Endodermal cell (in vitro differentiated cells): ENCODE measurements at regions not wholly inside any gene's neighbourhood (a gene's known extent, or its start where the extent isn't known, plus 50 kb on each side); places are given as distances from the start of the nearest gene placed in this dataset.
A peak's percentile ranks its signal among the peaks of the same experiment; 100 is the strongest.

Source experiments
- DNase-seq: peaks from one replicate; pipeline ENCODE4 v3.0.0-alpha.2; 2017
- H3K27ac ChIP-seq: 2 replicates; pipeline ENCODE4 v1.5.1; 2013; ENCODE audit warnings: mild to moderate bottlenecking, low read depth, low read length, moderate library complexity
- H3K27me3 ChIP-seq: 2 replicates; pipeline ENCODE4 v1.6.1; 2013; ENCODE audit warnings: mild to moderate bottlenecking, low read length, moderate library complexity; ENCODE audit not compliant: insufficient read depth, control insufficient read depth, poor library complexity, severe bottlenecking
- H3K36me3 ChIP-seq: 2 replicates; pipeline ENCODE4 v1.7.0; 2013; ENCODE audit warnings: mild to moderate bottlenecking, low read length, moderate library complexity; ENCODE audit not compliant: control insufficient read depth, insufficient read depth
- H3K4me1 ChIP-seq: one replicate; pipeline ENCODE4 v1.7.0; 2013; ENCODE audit warnings: low read length; ENCODE audit not compliant: control insufficient read depth, insufficient read depth
- H3K4me3 ChIP-seq: 2 replicates; pipeline ENCODE4 v1.5.1; 2013; ENCODE audit warnings: mild to moderate bottlenecking, low read length, moderate library complexity
- H3K9ac ChIP-seq: 2 replicates; pipeline ENCODE4 v1.6.1; 2013; ENCODE audit warnings: mild to moderate bottlenecking, low read length, moderate library complexity; ENCODE audit not compliant: poor library complexity, severe bottlenecking; ENCODE audit errors: extremely low read depth
- H3K9me3 ChIP-seq: 2 replicates; pipeline ENCODE4 v1.6.1; 2013; ENCODE audit warnings: mild to moderate bottlenecking, low read length, moderate library complexity; ENCODE audit not compliant: control insufficient read depth
- H3K27ac Mint-ChIP-seq: 2 replicates; pipeline ENCODE4 v1.8.0; 2020; ENCODE audit warnings: mixed read lengths
- H3K27me3 Mint-ChIP-seq: 2 replicates; pipeline ENCODE4 v1.8.0; 2021; ENCODE audit warnings: mild to moderate bottlenecking, mixed read lengths; ENCODE audit not compliant: insufficient read depth
- H3K36me3 Mint-ChIP-seq: 2 replicates; pipeline ENCODE4 v1.8.0; 2020; ENCODE audit warnings: low read depth, mixed read lengths
- H3K4me1 Mint-ChIP-seq: 2 replicates; pipeline ENCODE4 v1.8.0; 2020; ENCODE audit warnings: mixed read lengths
- H3K4me3 Mint-ChIP-seq: 2 replicates; pipeline ENCODE4 v1.8.0; 2020; ENCODE audit warnings: mild to moderate bottlenecking, moderate library complexity, mixed read lengths
- H3K9me3 Mint-ChIP-seq: 2 replicates; pipeline ENCODE4 v1.8.0; 2020; ENCODE audit warnings: mild to moderate bottlenecking, mixed read lengths
- CTCF ChIP-seq: fragments of 200-600 bp; sonication (generic); conservative IDR thresholded peaks from 2 replicates; pipeline ENCODE4 v1.5.0; 2021; ENCODE audit warnings: antibody characterized with exemption, mild to moderate bottlenecking
- WGBS, 2 experiments: methylation state at CpG; one replicate each; pipeline versions ENCODE4 v1.1.5 to v1.1.7; 2013; ENCODE audit warnings: missing lambda C conversion rate in 2 of 2, mixed read lengths in 1 of 2; ENCODE audit not compliant: insufficient coverage in 1 of 2, insufficient read length in 1 of 2; 5-methylcytosine and 5-hydroxymethylcytosine counted together

DNA sequence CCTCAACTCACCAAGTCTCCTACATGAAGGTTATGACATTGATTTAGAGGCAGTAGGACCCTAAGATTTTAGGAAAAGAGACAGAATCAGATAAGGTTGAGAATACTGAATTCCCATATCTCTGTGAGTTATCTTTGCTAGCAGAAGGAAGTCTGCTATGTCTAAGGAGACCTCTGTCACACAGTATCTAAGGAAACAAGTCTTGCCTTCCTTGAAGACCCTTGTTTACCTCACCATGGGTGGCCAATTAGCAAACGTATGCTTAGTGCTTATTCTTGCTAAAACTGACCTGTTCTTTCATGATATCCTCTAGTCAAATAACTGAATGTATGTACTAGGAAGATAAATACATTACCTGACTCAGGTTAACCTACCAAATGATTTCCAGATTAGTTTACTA lies 855.4 kb upstream of the SLITRK1 start:
- Mint-ChIP-seq H3K27ac (no peak overlapping the region), H3K4me3 (no peak overlapping the region), H3K36me3 (no peaks in the 10 kb centered on the region), H3K27me3 (no peaks in the 10 kb centered on the region), H3K9me3 (no peaks in the 10 kb centered on the region), H3K4me1 (peaks cover 20% of the 10 kb centered on the region)
- no peak overlapping the region for H3K9ac ChIP-seq
- no peaks in the 10 kb centered on the region for H3K9me3 ChIP-seq
- H3K4me1 ChIP-seq, result peaks cover 4% of the 10 kb centered on the region
- H3K36me3 ChIP-seq, result no peaks in the 10 kb centered on the region
- no peaks in the 10 kb centered on the region for H3K27me3 ChIP-seq
- peak overlapping the region; percentile 2 for H3K4me3 ChIP-seq
- 25% methylated on average over 1 of the region's 1 CpG; no CpG with 5 or more reads in 1 of the 2 experiments for WGBS, 2 experiments
- no peak overlapping the region for H3K27ac ChIP-seq
- DNase-seq, result peak; percentile 58
- no peak for TF ChIP-seq CTCF

DNA sequence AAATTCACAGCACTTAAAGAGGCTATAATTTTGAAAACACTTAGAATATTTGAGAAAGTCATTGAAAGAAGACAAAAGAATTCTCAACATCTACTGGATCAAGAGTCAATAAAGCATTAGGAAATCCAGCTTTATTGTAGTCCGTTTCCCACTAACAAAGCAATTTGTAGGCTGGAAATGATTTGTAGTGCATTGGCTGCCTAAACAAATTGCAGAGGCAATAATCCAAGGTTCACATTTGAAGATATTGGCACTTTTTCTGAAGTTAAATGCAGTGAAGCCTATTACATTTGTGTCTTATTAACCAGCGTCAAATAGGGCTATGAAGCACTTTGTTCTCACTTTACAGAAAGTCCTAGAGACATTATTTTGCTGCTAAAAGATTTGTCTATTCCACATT lies 848.1 kb upstream of the SLITRK1 start:
- Histone ChIP-seq H3K27ac (no peak overlapping the region), H3K36me3 (no peaks in the 10 kb centered on the region), H3K9ac (no peak overlapping the region), H3K4me3 (no peak overlapping the region), H3K9me3 (no peaks in the 10 kb centered on the region), H3K4me1 (no peaks in the 10 kb centered on the region), H3K27me3 (no peaks in the 10 kb centered on the region)
- no peaks in the 10 kb centered on the region for H3K36me3 Mint-ChIP-seq
- WGBS, 2 experiments, result 88% methylated on average over 2 of the region's 2 CpGs; no CpG with 5 or more reads in 1 of the 2 experiments
- no peaks in the 10 kb centered on the region for H3K27me3 Mint-ChIP-seq
- H3K4me1 Mint-ChIP-seq, result peaks cover 9% of the 10 kb centered on the region
- no peak for TF ChIP-seq CTCF
- no peak for DNase-seq
- H3K4me3 Mint-ChIP-seq, result no peak overlapping the region
- no peak overlapping the region for H3K27ac Mint-ChIP-seq
- H3K9me3 Mint-ChIP-seq, result peaks cover 2% of the 10 kb centered on the region

DNA sequence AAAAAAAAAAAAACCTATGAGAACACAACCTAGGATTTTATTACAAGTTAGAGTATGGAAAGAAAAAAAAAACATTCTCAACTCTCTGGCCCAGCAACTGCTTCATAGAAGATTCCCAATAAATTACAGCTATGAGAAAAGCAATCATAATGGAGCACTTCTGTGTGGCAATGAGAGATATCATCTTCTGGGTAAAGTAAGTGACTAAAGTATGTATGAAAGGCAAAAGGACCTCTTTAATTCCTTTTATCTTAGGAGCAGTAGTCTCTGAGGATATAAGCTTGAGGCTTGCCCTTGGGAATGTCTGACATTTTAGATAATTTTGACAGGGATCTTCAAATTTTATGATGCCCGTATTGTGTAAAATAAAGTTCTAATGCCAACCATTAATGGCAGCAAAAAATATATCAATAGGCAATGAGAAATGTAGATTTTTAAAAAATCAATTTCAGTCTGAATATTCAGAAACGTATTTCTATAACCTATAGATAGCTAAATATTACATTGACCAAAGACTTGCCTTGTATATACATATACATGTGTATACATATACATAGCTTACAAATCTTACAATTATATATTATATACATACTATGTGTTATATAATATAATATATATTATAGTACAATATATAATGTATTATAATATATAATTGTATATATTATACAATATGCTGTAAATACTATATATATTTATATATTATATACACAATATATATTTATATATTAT lies 823.9 kb upstream of the SLITRK1 start:
- Mint-ChIP-seq H3K9me3 (peaks cover 2% of the 10 kb centered on the region), H3K27me3 (no peaks in the 10 kb centered on the region), H3K4me1 (peaks cover 4% of the 10 kb centered on the region), H3K4me3 (no peak overlapping the region), H3K27ac (no peak overlapping the region), H3K36me3 (no peaks in the 10 kb centered on the region)
- no peak for TF ChIP-seq CTCF
- H3K4me3 ChIP-seq, result no peak overlapping the region
- WGBS, 2 experiments, result 100% methylated on average over 1 of the region's 2 CpGs; no CpG with 5 or more reads in 1 of the 2 experiments
- no peak overlapping the region for H3K27ac ChIP-seq
- no peaks in the 10 kb centered on the region for H3K4me1 ChIP-seq
- no peak overlapping the region for H3K9ac ChIP-seq
- no peak for DNase-seq
- H3K36me3 ChIP-seq, result no peaks in the 10 kb centered on the region
- H3K27me3 ChIP-seq, result no peaks in the 10 kb centered on the region
- no peaks in the 10 kb centered on the region for H3K9me3 ChIP-seq
